ENCODE measurements at regions not wholly inside any gene's neighbourhood (a gene's known extent, or its start where the extent isn't known, plus 50 kb on each side); places are given as distances from the start of the nearest gene placed in this dataset.

GRCh38 chr2:172177581-172177980 is 74.9 kb upstream of the DLX2 start:
- H3K9me3 Mint-ChIP-seq (ENCODE audit: low read depth), result peaks cover 6% of the 10 kb centered on the region
- no peak overlapping the region for H3K27ac Mint-ChIP-seq (ENCODE audit: unreplicated experiment)
- peaks cover 14% of the 10 kb centered on the region for H3K4me1 Mint-ChIP-seq (ENCODE audit: low read depth)
- TF ChIP-seq, protein P1, sequence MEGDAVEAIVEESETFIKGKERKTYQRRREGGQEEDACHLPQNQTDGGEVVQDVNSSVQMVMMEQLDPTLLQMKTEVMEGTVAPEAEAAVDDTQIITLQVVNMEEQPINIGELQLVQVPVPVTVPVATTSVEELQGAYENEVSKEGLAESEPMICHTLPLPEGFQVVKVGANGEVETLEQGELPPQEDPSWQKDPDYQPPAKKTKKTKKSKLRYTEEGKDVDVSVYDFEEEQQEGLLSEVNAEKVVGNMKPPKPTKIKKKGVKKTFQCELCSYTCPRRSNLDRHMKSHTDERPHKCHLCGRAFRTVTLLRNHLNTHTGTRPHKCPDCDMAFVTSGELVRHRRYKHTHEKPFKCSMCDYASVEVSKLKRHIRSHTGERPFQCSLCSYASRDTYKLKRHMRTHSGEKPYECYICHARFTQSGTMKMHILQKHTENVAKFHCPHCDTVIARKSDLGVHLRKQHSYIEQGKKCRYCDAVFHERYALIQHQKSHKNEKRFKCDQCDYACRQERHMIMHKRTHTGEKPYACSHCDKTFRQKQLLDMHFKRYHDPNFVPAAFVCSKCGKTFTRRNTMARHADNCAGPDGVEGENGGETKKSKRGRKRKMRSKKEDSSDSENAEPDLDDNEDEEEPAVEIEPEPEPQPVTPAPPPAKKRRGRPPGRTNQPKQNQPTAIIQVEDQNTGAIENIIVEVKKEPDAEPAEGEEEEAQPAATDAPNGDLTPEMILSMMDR (IDR thresholded peaks at IDR 0.05), result no peak
- no peaks in the 10 kb centered on the region for H3K27me3 Mint-ChIP-seq (ENCODE audit: low read depth)
- H3K4me3 Mint-ChIP-seq (ENCODE audit: unreplicated experiment), result no peak overlapping the region
- H3K36me3 Mint-ChIP-seq (ENCODE audit: low read depth), result no peaks in the 10 kb centered on the region
- DNase-seq (ENCODE audit: low spot score), result no peak

DNA sequence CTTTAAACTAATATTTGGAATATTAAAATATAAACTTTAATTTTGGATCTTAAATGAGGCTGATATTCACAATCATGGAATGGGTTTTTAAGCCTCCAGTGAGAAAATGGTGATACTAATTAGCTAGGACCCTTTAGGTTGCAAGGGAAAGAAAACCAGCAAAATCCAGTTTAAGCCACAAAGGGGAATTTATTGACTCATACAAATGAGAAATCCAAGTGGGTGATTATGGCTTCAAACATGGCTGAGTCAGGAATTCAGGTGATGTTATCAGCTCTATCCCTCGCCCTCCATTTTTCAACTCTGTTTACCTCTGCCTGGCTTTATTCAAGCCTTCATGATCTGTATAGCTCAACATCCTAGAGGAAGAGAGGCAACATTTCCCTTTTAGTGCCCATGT is 75.3 kb upstream of the DLX2 start:
- no peak overlapping the region for H3K4me3 Mint-ChIP-seq (ENCODE audit: unreplicated experiment)
- H3K36me3 Mint-ChIP-seq (ENCODE audit: low read depth), result no peaks in the 10 kb centered on the region
- H3K27me3 Mint-ChIP-seq (ENCODE audit: low read depth), result no peaks in the 10 kb centered on the region
- H3K9me3 Mint-ChIP-seq (ENCODE audit: low read depth), result peaks cover 6% of the 10 kb centered on the region
- no peak overlapping the region for H3K27ac Mint-ChIP-seq (ENCODE audit: unreplicated experiment)
- DNase-seq (ENCODE audit: low spot score), result no peak
- H3K4me1 Mint-ChIP-seq (ENCODE audit: low read depth), result peaks cover 13% of the 10 kb centered on the region
- TF ChIP-seq, protein P1 (IDR thresholded peaks at IDR 0.05), result no peak

DNA sequence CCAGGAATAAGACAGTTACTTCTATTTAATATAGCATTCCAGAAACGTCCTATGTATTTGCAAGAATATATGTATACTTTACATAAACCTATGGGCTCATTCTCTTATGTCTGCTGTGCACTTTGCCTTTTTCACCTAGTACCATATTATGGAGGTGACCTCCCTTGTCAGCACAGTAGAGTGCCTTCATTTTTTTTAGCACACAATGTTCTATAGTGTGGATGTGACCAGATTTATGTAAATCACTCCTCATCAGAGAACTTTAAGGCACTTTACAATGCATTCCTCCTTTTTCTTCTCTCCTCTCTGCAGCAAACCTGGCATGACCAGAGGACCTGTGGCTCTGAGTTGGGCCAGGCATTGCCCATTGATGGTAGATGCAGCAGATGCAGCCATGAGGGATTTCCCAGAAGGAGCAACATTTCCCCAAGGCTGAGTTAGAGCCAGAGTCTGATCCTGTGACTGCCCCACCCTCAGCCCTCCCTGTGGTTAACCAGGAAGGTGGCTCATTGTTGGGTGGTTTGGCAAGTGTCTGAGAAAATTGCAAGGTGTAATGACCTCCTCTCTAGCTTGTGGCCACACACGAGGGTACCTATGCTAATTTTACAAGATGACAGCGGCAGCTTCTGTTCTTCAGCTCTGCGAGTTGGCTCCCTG is 76.5 kb upstream of the DLX2 start:
- no peak for DNase-seq (ENCODE audit: low spot score)
- Mint-ChIP-seq H3K27me3 (ENCODE audit: low read depth) (no peaks in the 10 kb centered on the region), H3K36me3 (ENCODE audit: low read depth) (no peaks in the 10 kb centered on the region), H3K4me3 (ENCODE audit: unreplicated experiment) (no peak overlapping the region), H3K9me3 (ENCODE audit: low read depth) (peaks cover 6% of the 10 kb centered on the region), H3K4me1 (ENCODE audit: low read depth) (peaks cover 9% of the 10 kb centered on the region), H3K27ac (ENCODE audit: unreplicated experiment) (no peak overlapping the region)
- TF ChIP-seq, protein P1 (IDR thresholded peaks at IDR 0.05), result no peak

GRCh38 chr2:172181840-172182239 is 79.1 kb upstream of the DLX2 start:
- no peak overlapping the region for H3K27ac Mint-ChIP-seq (ENCODE audit: unreplicated experiment)
- DNase-seq (ENCODE audit: low spot score), result no peak
- H3K4me1 Mint-ChIP-seq (ENCODE audit: low read depth), result peaks cover 9% of the 10 kb centered on the region
- H3K9me3 Mint-ChIP-seq (ENCODE audit: low read depth), result peaks cover 15% of the 10 kb centered on the region
- H3K36me3 Mint-ChIP-seq (ENCODE audit: low read depth), result peaks cover 6% of the 10 kb centered on the region
- H3K27me3 Mint-ChIP-seq (ENCODE audit: low read depth), result no peaks in the 10 kb centered on the region
- no peak overlapping the region for H3K4me3 Mint-ChIP-seq (ENCODE audit: unreplicated experiment)
- TF ChIP-seq, protein P1 (IDR thresholded peaks at IDR 0.05), result no peak

GRCh38 chr2:172182624-172183023 is 79.9 kb upstream of the DLX2 start:
- peaks cover 6% of the 10 kb centered on the region for H3K36me3 Mint-ChIP-seq (ENCODE audit: low read depth)
- H3K4me1 Mint-ChIP-seq (ENCODE audit: low read depth), result peaks cover 9% of the 10 kb centered on the region
- TF ChIP-seq, protein P1 (IDR thresholded peaks at IDR 0.05), result no peak
- no peaks in the 10 kb centered on the region for H3K27me3 Mint-ChIP-seq (ENCODE audit: low read depth)
- H3K4me3 Mint-ChIP-seq (ENCODE audit: unreplicated experiment), result no peak overlapping the region
- no peak for DNase-seq (ENCODE audit: low spot score)
- H3K27ac Mint-ChIP-seq (ENCODE audit: unreplicated experiment), result no peak overlapping the region
- H3K9me3 Mint-ChIP-seq (ENCODE audit: low read depth), result peaks cover 15% of the 10 kb centered on the region

All from chondrocyte (in vitro differentiated cells).